Mammary epithelial cell (primary cell): ENCODE measurements at regions not wholly inside any gene's neighbourhood (a gene's known extent, or its start where the extent isn't known, plus 50 kb on each side); places are given as distances from the start of the nearest gene placed in this dataset.

Experiments used
- CTCF ChIP-seq, 2 donors: IDR thresholded peaks in 1 of 2; conservative IDR thresholded peaks in 1 of 2; 2 replicates each; pipeline ENCODE4 v1.5.1; 2011 to 2012; ENCODE audit warnings: inconsistent platforms in 2 of 2, low read length in 2 of 2, mild to moderate bottlenecking in 2 of 2, control low read depth in 1 of 2, low read depth in 1 of 2; ENCODE audit not compliant: insufficient read depth in 1 of 2; ENCODE audit errors: extremely low read depth in 1 of 2
- EZH2 ChIP-seq: IDR thresholded peaks from 2 replicates; pipeline ENCODE4 v1.6.1; 2012; ENCODE audit warnings: low read length, inconsistent platforms, borderline replicate concordance

- TF ChIP-seq CTCF (conservative IDR thresholded peaks at IDR 0.05 in 1 of 2, IDR thresholded peaks at IDR 0.05 in 1 of 2; ENCODE audit: extremely low read depth in 1 of 2, insufficient read depth in 1 of 2, low read depth in 1 of 2, low read length in 2 of 2) (no peak), EZH2 (no peak)
Measured at GRCh38 chr3:11716573-11717290, 73.0 kb upstream of the VGLL4 start.
